Esophagus squamous epithelium (tissue), 4 donors: ENCODE measurements at regions not wholly inside any gene's neighbourhood (a gene's known extent, or its start where the extent isn't known, plus 50 kb on each side); places are given as distances from the start of the nearest gene placed in this dataset.

Experiments
- CTCF ChIP-seq, 6 experiments: fragments of 450-650 bp in 4 of 6; fragments of 200-600 bp in 2 of 6; sonication (generic) in 2 of 6; IDR thresholded peaks; one replicate each; pipeline ENCODE4 v1.5.1; 2016 to 2019; ENCODE audit warnings: antibody characterized with exemption in 6 of 6, mild to moderate bottlenecking in 4 of 6, moderate library complexity in 4 of 6
- POLR2A ChIP-seq, 4 donors: fragments of 450-650 bp; IDR thresholded peaks; one replicate each; pipeline ENCODE4 v1.6.1; 2017; ENCODE audit warnings: antibody characterized with exemption in 4 of 4, mild to moderate bottlenecking in 4 of 4, moderate library complexity in 3 of 4

GRCh38 chr18:72995558-72995957 is 127.8 kb upstream of the NETO1 start:
- TF ChIP-seq CTCF (IDR thresholded peaks at IDR 0.05) (no peak), POLR2A (IDR thresholded peaks at IDR 0.05) (no peak)
